HG02970 (cell line): ENCODE measurements at regions not wholly inside any gene's neighbourhood (a gene's known extent, or its start where the extent isn't known, plus 50 kb on each side); places are given as distances from the start of the nearest gene placed in this dataset.
"Not testable (repeated sequence)": the region's sequence is repeated elsewhere in the genome, so short reads cannot be mapped to it uniquely, and the experiment has no call there.

ENCODE experiments used
- ATAC-seq: cut with Tn5 transposase; IDR thresholded peaks from one replicate; pipeline ENCODE4 v1.9.1; 2021; ENCODE audit warnings: mild to moderate bottlenecking, moderate library complexity, moderate number of reproducible peaks; ENCODE audit not compliant: unreplicated experiment, low FRiP score

GRCh38 chr10:14429043-14429700 is 98.4 kb upstream of the FRMD4A start:
- ATAC-seq: no peak

DNA sequence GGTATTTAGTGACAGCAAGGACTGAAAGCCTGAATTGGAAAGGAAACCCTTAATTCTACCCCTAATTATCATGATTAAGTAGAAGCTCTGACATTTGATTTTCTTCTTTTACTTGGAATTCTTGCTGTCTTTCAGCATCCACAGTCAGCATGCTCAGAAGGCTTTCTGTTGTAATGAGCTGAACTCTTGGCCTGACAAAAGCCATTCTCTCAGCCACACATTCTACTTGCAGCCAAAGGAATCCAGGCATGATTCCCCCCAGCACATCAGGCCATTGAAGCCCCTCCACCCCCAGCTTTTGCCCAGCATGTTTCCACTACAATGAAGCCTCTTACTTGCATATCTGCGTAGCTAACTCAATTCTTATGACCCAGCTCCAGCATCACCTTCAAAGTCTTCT is 94.3 kb upstream of the FRMD4A start:
- no peak for ATAC-seq

DNA sequence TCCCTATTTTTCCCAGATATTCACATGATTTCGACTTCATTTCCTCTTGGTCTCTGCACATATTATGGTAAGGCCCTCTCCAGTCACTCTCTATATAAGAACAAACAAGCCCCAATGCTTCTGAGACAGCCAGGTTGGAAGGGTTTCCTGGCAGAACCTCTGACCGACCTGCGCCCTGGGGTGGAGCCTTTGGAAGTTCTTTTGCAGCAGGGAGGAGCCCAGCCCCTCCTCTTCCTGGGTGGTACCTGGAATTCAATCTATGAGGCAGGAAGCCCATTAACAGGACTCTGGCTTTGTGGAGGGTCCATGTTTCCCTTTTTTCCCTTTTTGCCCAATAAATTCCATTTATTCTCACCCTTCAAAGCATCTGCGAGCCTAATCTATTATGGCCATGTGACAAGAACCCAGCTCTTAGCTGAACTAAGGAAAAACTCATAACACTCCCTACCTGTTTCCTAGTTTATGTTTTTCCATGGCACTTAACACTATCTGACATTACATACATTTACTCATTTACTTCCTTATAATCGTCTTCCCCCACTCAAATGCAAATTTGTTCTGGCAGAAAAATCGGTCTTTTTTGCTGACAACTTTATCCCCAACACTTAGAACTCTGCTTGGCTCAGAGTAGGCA is 92.5 kb upstream of the FRMD4A start:
- no peak for ATAC-seq

DNA sequence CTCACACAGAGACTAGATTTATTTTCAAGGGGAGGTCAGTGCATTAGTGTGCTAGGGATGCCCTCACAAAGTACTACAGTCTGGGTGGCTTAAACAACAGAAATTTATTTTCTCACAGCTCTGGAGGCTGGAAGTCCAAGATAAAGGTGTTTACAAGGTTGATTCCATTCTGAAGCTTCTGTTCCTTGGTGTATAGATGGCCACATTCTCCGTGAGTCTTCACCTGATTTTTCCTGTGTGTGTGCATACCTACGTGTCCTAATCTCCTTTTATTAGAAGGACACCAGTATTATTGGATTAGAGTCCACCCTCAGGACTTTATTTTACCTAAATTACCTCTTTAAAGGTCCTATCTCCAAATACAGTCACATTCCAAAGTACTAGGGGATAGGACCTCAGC is 91.7 kb upstream of the FRMD4A start:
- no peak for ATAC-seq

DNA sequence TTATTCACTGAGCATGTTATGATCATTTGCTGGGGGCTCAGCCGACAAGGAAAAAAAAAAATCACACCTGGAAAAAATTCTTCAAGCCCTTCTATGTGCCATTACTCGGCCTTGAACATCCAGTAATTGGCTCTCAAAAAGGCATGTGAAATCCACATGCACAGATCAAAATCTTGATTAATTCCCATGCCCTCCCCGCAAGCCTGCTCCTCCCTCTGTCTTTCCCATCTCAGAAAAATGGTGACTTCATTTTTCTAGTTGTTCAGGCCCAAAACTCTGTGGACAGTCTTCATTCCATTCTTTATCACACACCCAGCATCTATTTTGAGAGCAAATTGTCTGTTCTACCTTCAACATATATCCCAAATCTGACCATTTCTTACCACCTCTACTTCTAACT is 91.2 kb upstream of the FRMD4A start:
- no peak for ATAC-seq

- ATAC-seq: not testable (repeated sequence)
These were observed 86.6 kb upstream of the FRMD4A start for GRCh38 chr10:14417336-14417735.

DNA sequence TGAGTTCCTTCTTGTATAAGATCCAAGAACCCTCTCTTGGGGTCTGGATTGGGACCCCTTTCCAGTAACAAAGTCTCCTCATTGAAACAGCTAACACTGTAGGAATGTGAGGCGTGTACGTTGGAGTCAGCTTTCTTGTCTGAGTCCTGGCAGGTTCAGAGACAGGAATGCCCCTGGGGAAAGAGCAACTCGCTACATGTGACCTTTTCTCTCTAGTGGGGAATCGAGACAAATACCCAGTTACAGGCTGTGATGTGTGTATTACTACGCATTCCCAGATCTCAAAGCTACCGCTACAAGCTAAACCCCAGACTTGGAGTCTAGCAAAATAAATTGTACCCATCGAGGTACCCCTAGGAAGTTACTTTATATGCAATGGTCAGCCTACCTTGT is 85.6 kb upstream of the FRMD4A start:
- ATAC-seq: no peak

- no peak for ATAC-seq
These were observed 85.1 kb upstream of the FRMD4A start for GRCh38 chr10:14415676-14416307.

- ATAC-seq: no peak
These were observed 84.2 kb upstream of the FRMD4A start for GRCh38 chr10:14414901-14415300.

- ATAC-seq: no peak
These were observed 82.8 kb upstream of the FRMD4A start for GRCh38 chr10:14413523-14413922.

GRCh38 chr10:14412624-14413023 is 81.9 kb upstream of the FRMD4A start:
- no peak for ATAC-seq

GRCh38 chr10:14409856-14410458 is 79.2 kb upstream of the FRMD4A start:
- no peak for ATAC-seq

- no peak for ATAC-seq
These were observed 78.5 kb upstream of the FRMD4A start for GRCh38 chr10:14409247-14409646.

DNA sequence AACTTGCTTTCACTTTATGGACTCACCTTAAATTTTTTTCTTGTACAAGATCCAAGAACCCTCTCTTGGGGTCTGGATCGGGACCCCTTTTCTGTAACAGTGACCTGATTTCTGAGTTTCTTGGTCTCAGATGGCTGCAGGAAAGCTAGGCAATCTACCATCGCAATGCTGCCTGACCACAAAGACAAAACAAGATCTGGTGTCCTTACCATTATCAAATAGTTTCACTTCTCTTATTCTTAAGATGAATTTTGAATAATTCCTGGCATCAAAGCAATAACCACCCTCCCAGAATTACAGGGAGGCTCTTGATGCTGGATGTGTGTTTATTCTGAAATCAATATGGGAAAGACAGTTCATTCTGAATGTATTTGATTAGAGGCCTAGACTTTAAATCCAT is 77.4 kb upstream of the FRMD4A start:
- no peak for ATAC-seq

- ATAC-seq: no peak
These were observed 76.8 kb upstream of the FRMD4A start for GRCh38 chr10:14407567-14407966.

DNA sequence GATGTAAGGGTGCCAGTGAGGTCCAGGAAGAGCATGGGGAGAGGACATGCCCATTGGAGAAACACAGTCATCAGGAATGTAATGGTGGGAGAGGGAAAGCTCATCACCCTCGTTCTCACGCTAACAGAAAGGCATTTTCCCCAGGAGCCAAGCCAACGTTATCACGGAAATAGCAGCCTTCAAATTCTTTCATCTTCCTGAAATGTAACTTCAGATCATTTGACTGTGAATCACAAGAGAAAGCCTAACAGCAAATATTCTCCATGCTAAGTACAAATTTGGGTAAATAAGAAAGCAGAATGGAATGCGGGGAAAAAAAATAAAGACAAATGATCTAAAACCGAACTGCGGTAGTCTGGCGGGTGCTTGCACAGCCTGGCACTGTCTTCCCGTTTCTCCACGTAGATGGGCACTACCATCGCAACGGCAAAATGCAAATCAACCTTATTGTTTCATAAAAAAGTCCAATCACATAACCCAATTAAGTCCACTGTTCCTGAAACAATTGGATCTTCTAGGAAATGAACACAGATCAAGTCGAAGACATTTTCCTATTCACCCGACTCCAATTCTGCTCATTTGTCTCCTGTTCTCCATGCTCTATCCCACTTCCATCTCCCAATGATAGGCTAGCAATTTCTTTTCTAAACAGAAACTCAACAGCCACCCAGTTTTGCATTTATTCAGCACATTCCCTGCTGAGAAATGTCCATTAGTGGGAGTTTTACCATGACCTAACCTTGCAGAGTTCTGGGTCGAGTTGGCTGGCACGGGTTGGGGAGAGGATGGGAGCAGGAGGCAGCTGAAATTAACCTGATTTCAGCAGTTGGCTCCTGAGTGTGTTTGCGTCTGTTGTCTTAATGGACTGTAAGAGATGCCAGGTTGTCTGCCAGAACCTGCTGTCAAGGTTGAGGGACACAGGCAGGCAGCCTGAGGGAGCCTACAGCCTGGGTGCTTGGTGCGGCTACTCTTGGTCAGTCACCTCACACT is 74.6 kb upstream of the FRMD4A start:
- no peak for ATAC-seq

GRCh38 chr10:14403881-14404623 is 73.3 kb upstream of the FRMD4A start:
- ATAC-seq: no peak

DNA sequence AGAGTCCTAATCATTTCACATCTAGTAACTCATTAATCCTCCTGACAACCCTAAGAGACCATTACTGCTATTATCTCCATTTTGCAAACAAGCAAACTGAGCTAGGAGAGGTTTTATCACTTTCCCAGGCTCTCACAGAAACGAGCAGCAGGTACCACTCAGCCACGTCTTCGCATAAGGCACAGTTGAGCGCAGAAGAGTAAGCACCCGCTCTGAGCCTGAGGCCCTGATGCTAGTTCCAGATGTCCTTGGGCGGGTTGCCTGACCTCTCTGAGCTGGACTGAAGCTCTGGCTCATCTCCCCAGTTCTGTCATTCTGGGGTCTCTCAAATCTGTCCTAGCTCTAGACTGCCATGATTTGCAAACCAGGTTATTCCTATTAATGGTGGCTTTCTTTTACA is 72.6 kb upstream of the FRMD4A start:
- ATAC-seq: no peak

DNA sequence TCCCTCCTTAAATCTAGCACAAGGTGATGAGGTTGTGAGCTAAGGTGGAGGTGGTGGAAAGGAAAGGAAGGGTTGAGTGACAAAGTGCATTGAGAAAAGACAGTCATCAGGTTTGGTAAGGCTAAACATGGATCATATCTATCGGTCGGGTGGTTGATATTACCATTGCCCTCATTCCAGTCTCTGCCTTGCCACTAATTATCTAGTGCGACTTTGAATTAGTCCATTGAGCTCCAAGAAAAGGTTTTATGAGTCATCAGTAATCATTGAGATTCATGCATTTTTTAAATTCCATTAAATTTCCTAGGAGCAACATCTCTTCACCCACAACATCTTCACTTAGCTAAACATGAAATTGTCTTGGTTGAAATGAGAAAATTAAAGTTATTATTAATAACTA is 68.9 kb upstream of the FRMD4A start:
- ATAC-seq: no peak

DNA sequence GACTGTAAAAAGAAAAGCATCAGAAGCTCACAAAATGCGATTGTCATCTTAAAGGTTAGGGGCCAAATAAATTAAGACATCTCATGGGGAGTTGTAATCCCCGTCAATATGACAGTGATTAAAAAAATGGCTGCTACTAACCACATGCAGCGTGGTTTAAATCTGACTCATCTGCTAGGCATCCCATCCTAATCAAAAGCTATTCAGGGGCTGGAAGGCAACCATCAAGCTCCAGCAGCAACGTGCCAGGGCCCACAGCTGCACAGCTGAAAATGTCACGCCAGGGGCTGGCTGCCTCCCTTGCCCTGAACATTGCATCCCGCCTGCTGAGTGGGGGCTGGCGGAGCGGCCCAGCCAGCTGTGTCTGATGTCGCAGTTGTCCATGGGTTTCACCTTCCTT is 66.3 kb upstream of the FRMD4A start:
- ATAC-seq: no peak
